A673 (cell line): ENCODE measurements at regions not wholly inside any gene's neighbourhood (a gene's known extent, or its start where the extent isn't known, plus 50 kb on each side); places are given as distances from the start of the nearest gene placed in this dataset.

ENCODE experiments used
- EZH2 ChIP-seq: fragments of 200-600 bp; sonication (generic); IDR thresholded peaks from 2 replicates; pipeline ENCODE4 v1.6.1; 2017; ENCODE audit warnings: borderline replicate concordance, low read depth, mild to moderate bottlenecking, mixed read lengths, antibody characterized with exemption, low read length; ENCODE audit not compliant: poor library complexity, severe bottlenecking
- TF ChIP-seq, protein P1 (sequence below): fragments of 300-800, 200-600 bp; sonication (generic); conservative IDR thresholded peaks from 2 replicates; pipeline ENCODE4 v1.5.1; 2017; ENCODE audit warnings: low read depth, mild to moderate bottlenecking, antibody characterized with exemption, low read length, moderate library complexity, mixed read lengths

DNA sequence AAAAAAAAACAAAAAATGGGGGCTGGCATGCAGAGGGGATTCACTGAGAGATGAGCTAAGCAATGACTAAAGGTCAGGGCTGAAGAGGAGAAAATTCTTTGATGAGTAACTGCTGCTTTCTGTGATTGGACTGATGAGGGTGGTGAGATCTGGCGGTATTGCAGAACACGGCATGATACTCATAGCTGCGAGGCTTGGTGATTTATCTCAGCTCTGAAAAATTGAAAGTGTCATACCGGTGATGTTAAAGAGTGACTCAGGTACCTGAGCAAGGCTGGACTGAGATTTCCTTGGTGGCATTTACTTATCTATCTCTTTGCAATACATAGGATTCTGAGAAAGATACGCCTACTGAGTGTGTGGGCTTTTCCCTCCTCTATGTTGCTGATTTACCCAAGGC, 204.1 kb upstream of the DDX53 start:
- TF ChIP-seq, protein P1, sequence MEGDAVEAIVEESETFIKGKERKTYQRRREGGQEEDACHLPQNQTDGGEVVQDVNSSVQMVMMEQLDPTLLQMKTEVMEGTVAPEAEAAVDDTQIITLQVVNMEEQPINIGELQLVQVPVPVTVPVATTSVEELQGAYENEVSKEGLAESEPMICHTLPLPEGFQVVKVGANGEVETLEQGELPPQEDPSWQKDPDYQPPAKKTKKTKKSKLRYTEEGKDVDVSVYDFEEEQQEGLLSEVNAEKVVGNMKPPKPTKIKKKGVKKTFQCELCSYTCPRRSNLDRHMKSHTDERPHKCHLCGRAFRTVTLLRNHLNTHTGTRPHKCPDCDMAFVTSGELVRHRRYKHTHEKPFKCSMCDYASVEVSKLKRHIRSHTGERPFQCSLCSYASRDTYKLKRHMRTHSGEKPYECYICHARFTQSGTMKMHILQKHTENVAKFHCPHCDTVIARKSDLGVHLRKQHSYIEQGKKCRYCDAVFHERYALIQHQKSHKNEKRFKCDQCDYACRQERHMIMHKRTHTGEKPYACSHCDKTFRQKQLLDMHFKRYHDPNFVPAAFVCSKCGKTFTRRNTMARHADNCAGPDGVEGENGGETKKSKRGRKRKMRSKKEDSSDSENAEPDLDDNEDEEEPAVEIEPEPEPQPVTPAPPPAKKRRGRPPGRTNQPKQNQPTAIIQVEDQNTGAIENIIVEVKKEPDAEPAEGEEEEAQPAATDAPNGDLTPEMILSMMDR: no peak
- no peak for TF ChIP-seq EZH2
